Hepatocyte (in vitro differentiated cells): ENCODE measurements at regions not wholly inside any gene's neighbourhood (a gene's known extent, or its start where the extent isn't known, plus 50 kb on each side); places are given as distances from the start of the nearest gene placed in this dataset.

Experiments used
- DNase-seq: peaks from one replicate; pipeline ENCODE4 v3.0.0-alpha.2; 2016; ENCODE audit warnings: low spot score
- H2AFZ ChIP-seq: fragments of 200-600 bp; sonication (generic); 2 replicates; pipeline ENCODE4 v1.6.0; 2016; ENCODE audit warnings: antibody characterized with exemption, mild to moderate bottlenecking
- H3K27ac ChIP-seq: fragments of 200-600 bp; sonication (generic); 2 replicates; pipeline ENCODE4 v1.5.1; 2016; ENCODE audit warnings: mild to moderate bottlenecking
- H3K27me3 ChIP-seq: fragments of 200-600 bp; sonication (generic); 2 replicates; pipeline ENCODE4 v1.6.1; 2016
- H3K36me3 ChIP-seq: fragments of 200-600 bp; sonication (generic); replicated peaks from 2 replicates; pipeline ENCODE4 v1.5.1; 2016; ENCODE audit warnings: low read depth; ENCODE audit not compliant: insufficient read depth
- H3K4me1 ChIP-seq: fragments of 200-600 bp; sonication (generic); 2 replicates; pipeline ENCODE4 v1.5.1; 2016; ENCODE audit warnings: mild to moderate bottlenecking, moderate library complexity; ENCODE audit not compliant: insufficient read depth
- H3K4me2 ChIP-seq: fragments of 200-600 bp; sonication (generic); 2 replicates; pipeline ENCODE4 v1.6.0; 2016
- H3K4me3 ChIP-seq: fragments of 200-600 bp; sonication (generic); 2 replicates; pipeline ENCODE4 v1.5.1; 2016; ENCODE audit warnings: mild to moderate bottlenecking
- H3K79me2 ChIP-seq: fragments of 200-600 bp; sonication (generic); 2 replicates; pipeline ENCODE4 v1.6.0; 2017; ENCODE audit warnings: mild to moderate bottlenecking
- H3K9me2 ChIP-seq: fragments of 200-600 bp; sonication (generic); replicated peaks from 2 replicates; pipeline ENCODE4 v1.6.0; 2017; ENCODE audit warnings: mild to moderate bottlenecking; ENCODE audit not compliant: insufficient read depth
- H3K9me3 ChIP-seq: fragments of 200-600 bp; sonication (generic); 2 replicates; pipeline ENCODE4 v1.5.1; 2016; ENCODE audit warnings: low read depth, mild to moderate bottlenecking
- H4K20me1 ChIP-seq: fragments of 200-600 bp; sonication (generic); 2 replicates; pipeline ENCODE4 v1.6.0; 2016; ENCODE audit warnings: mild to moderate bottlenecking; ENCODE audit not compliant: insufficient read depth, poor library complexity, severe bottlenecking
- EZH2 ChIP-seq: fragments of 200-600 bp; sonication (generic); IDR thresholded peaks from 2 replicates; pipeline ENCODE4 v1.6.1; 2016; ENCODE audit warnings: antibody characterized with exemption, mild to moderate bottlenecking, borderline replicate concordance
- EZH2phosphoT487 ChIP-seq: fragments of 200-600 bp; sonication (generic); IDR thresholded peaks from one replicate; pipeline ENCODE4 v1.6.1; 2018; ENCODE audit warnings: antibody characterized with exemption, mild to moderate bottlenecking, low read depth, moderate library complexity; ENCODE audit not compliant: unreplicated experiment, severe bottlenecking
- WGBS: methylation state at CpG from one replicate; pipeline ENCODE4 v1.1.6; 2016; ENCODE audit warnings: low lambda C conversion rate; ENCODE audit errors: missing lambda C conversion rate; 5-methylcytosine and 5-hydroxymethylcytosine counted together
- TF ChIP-seq, protein P1 (sequence below): fragments of 200-600 bp; sonication (generic); IDR thresholded peaks from 2 replicates; pipeline ENCODE4 v1.5.1; 2016; ENCODE audit warnings: antibody characterized with exemption, mild to moderate bottlenecking; ENCODE audit not compliant: poor library complexity

DNA sequence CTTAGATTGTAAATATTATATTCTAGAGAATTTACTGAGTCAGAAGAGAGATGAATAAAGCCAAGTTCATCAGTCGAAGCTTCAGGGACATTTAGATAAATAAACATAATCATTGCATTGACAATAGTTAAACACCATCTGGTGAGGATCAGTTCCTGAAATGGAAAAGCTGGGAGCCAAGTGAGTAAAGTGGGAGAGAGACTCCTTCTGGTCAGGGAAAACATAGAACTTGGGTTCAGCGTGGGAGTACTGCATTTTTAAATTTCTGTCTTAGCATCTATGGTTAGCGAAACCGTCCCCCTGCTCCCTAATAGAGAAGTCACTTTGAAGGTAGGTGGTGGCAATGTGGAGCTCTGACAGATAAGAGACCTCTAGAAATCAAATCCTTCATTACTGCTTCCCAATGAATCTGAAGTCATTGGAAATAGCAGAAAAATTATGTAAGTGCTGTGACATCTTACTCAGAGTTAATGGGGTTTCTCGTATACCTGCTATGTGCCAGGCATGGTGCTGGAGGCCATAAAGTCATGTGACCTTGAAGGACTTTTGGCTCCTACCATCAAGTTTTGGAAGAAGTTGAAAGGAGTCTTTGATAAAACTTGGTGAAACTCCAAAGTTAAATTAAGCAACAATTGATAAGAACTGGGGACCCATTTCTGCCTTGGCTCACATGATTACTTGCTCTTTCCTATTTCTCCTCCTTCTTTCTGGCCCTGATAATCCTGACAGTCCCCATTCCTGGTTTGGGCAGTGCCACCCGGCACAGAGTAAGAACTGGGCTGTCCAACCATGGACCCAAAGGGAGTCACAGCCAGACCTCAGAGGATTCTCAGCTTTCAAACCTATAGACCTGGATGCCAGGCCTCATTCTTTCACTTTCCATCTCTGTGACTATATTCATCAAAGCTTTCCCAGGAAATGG, 211.2 kb downstream of the C7orf25 start:
- 82% methylated on average over 6 of the region's 6 CpGs for WGBS
- no peak for DNase-seq

DNA sequence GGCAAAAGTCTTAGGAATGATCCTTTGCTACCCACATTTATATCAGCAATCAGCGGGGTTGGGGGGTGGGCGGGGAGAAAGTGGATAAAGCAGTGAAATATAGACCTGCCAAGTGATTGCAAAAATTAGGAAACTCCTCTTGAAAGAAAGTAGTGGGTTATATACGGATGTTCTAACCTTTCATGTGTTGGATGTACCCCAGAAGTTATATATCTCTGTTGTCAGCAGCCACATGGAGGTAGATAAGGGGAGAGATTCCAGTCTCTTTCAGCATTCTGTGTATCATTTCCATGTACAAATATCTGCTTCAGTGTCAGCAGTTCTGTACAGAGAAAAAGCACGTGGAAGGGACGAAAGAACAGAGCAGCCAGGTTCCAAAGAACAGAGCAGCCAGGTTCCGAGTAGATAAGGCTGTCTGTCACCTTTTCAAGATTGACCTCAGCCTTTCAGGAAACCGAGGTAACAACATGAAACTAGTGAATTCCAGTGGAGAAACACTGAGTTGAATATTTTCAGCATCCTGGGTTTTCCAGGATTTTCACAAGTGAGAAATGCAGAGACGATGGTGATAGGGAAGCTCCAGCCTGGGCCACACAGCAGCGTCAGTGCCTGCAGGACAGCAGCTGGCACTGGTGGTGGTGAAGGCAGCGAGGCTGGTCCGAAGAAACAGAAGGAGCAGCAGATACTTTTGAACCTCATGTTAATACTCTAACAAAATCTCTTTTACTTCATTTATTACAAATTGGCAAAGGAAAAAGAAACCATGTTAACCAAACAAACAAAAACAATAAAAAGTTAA, 212.3 kb downstream of the C7orf25 start:
- no peak for DNase-seq
- H2AFZ ChIP-seq: no peak overlapping the region
- 45% methylated on average over 11 of the region's 11 CpGs for WGBS
- no peaks in the 10 kb centered on the region for H3K9me3 ChIP-seq
- no peaks in the 10 kb centered on the region for H3K36me3 ChIP-seq
- no peak overlapping the region for H3K4me3 ChIP-seq
- H3K27ac ChIP-seq: no peak overlapping the region
- H3K27me3 ChIP-seq: no peaks in the 10 kb centered on the region
- H3K4me1 ChIP-seq: peaks cover 15% of the 10 kb centered on the region
- H3K79me2 ChIP-seq: no peaks in the 10 kb centered on the region
- TF ChIP-seq, protein P1, sequence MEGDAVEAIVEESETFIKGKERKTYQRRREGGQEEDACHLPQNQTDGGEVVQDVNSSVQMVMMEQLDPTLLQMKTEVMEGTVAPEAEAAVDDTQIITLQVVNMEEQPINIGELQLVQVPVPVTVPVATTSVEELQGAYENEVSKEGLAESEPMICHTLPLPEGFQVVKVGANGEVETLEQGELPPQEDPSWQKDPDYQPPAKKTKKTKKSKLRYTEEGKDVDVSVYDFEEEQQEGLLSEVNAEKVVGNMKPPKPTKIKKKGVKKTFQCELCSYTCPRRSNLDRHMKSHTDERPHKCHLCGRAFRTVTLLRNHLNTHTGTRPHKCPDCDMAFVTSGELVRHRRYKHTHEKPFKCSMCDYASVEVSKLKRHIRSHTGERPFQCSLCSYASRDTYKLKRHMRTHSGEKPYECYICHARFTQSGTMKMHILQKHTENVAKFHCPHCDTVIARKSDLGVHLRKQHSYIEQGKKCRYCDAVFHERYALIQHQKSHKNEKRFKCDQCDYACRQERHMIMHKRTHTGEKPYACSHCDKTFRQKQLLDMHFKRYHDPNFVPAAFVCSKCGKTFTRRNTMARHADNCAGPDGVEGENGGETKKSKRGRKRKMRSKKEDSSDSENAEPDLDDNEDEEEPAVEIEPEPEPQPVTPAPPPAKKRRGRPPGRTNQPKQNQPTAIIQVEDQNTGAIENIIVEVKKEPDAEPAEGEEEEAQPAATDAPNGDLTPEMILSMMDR: no peak
- no peak for TF ChIP-seq EZH2phosphoT487
- no peaks in the 10 kb centered on the region for H3K9me2 ChIP-seq
- H4K20me1 ChIP-seq: no peaks in the 10 kb centered on the region
- H3K4me2 ChIP-seq: peak overlapping the region; percentile 50

More for the DNA sequence above, 211.2 kb downstream of the C7orf25 start:
- Histone ChIP-seq H3K4me3 (no peak overlapping the region), H3K4me1 (peaks cover 15% of the 10 kb centered on the region), H2AFZ (no peak overlapping the region), H4K20me1 (no peaks in the 10 kb centered on the region), H3K4me2 (no peak overlapping the region), H3K9me3 (no peaks in the 10 kb centered on the region), H3K36me3 (no peaks in the 10 kb centered on the region), H3K79me2 (no peaks in the 10 kb centered on the region), H3K9me2 (no peaks in the 10 kb centered on the region), H3K27ac (no peak overlapping the region), H3K27me3 (no peaks in the 10 kb centered on the region)
- TF ChIP-seq EZH2phosphoT487 (no peak), EZH2 (no peak)
- TF ChIP-seq, protein P1: peak; percentile 30

DNA sequence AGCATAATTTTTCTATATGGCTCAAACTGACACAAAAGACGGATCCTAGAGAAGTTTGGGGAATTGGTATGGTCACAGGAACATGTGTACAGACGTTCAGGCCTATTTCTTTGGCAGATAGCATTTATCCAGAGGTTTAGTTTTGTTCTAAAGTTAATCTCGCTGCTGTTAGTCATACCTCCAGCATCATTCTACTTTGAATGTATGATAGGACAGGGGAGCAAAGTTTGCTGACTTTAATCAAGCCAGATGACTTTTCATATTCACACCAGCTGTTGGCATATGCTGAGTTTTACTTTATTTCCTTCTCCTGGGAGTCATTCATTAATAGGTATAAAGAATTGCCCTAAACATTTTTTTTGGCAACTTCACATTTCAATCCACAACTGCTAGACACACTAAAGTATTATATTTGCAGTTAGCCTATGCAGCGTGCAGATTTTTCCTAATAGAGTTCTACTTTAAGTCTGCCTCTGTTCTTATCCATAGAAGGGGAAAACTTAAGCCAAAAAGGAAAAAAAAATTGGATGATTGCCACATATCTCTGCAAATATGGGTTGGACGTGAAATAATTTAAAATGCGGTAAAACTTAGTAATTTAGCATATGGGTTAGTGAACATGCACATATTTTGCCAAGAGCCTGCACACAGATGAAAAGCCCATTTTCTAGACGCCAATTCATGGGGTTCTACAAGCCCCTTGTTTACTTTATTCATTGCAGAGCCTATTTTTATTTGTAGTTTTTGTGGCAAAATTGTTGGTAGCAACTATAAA, 213.1 kb downstream of the C7orf25 start:
- H3K4me2 ChIP-seq: peak overlapping the region; percentile 50
- no peak for DNase-seq
- H4K20me1 ChIP-seq: no peaks in the 10 kb centered on the region
- no peaks in the 10 kb centered on the region for H3K27me3 ChIP-seq
- H3K79me2 ChIP-seq: no peaks in the 10 kb centered on the region
- H3K9me2 ChIP-seq: no peaks in the 10 kb centered on the region
- no peak overlapping the region for H2AFZ ChIP-seq
- H3K27ac ChIP-seq: no peak overlapping the region
- H3K36me3 ChIP-seq: no peaks in the 10 kb centered on the region
- no peaks in the 10 kb centered on the region for H3K9me3 ChIP-seq
- H3K4me1 ChIP-seq: peaks cover 15% of the 10 kb centered on the region
- no peak overlapping the region for H3K4me3 ChIP-seq
- 80% methylated on average over 7 of the region's 7 CpGs for WGBS
- TF ChIP-seq, protein P1: no peak
